NCI-H2107 treated with DMSO at 0.1 percent for 48 hours (cell line): ENCODE measurements at regions not wholly inside any gene's neighbourhood (a gene's known extent, or its start where the extent isn't known, plus 50 kb on each side); places are given as distances from the start of the nearest gene placed in this dataset.
"Not testable (repeated sequence)": the region's sequence is repeated elsewhere in the genome, so short reads cannot be mapped to it uniquely, and the experiment has no call there.

Experiments
- DNase-seq: peaks from one replicate; lab custom pipeline; 2025; ENCODE audit not compliant: unreplicated experiment; lab: John Stamatoyannopoulos, UW

- no peak for DNase-seq
Observed at GRCh38 chr11:96986516-96986915, 596.7 kb downstream of the JRKL start.

GRCh38 chr11:96990914-96991313, 601.1 kb downstream of the JRKL start:
- DNase-seq, result no peak

- DNase-seq, result no peak
Observed at GRCh38 chr11:97000481-97000880, 610.7 kb downstream of the JRKL start.

GRCh38 chr11:97007283-97007682, 617.5 kb downstream of the JRKL start:
- DNase-seq, result no peak

- no peak for DNase-seq
Observed at GRCh38 chr11:97009613-97010012, 619.8 kb downstream of the JRKL start.

- DNase-seq, result not testable (repeated sequence)
Observed at GRCh38 chr11:97010997-97011396, 621.2 kb downstream of the JRKL start.

GRCh38 chr11:97015327-97015726, 625.5 kb downstream of the JRKL start:
- DNase-seq, result no peak

- DNase-seq, result no peak
Observed at GRCh38 chr11:97019305-97019704, 629.5 kb downstream of the JRKL start.

GRCh38 chr11:97019754-97020153, 629.9 kb downstream of the JRKL start:
- no peak for DNase-seq

- no peak for DNase-seq
Observed at GRCh38 chr11:97022955-97023354, 633.1 kb downstream of the JRKL start.

GRCh38 chr11:97028836-97029406, 639.1 kb downstream of the JRKL start:
- no peak for DNase-seq

GRCh38 chr11:97033178-97033577, 643.4 kb downstream of the JRKL start:
- DNase-seq, result no peak

- DNase-seq, result no peak
Observed at GRCh38 chr11:97048481-97048880, 658.7 kb downstream of the JRKL start.

- DNase-seq, result no peak
Observed at GRCh38 chr11:97060184-97060583, 670.4 kb downstream of the JRKL start.

GRCh38 chr11:97069160-97069559, 679.3 kb downstream of the JRKL start:
- DNase-seq, result no peak

GRCh38 chr11:97072420-97072819, 682.6 kb downstream of the JRKL start:
- no peak for DNase-seq

- DNase-seq, result not testable (repeated sequence)
Observed at GRCh38 chr11:97076666-97077065, 686.9 kb downstream of the JRKL start.

- no peak for DNase-seq
Observed at GRCh38 chr11:97078443-97078842, 688.6 kb downstream of the JRKL start.

GRCh38 chr11:97079244-97079643, 689.4 kb downstream of the JRKL start:
- no peak for DNase-seq

- DNase-seq, result no peak
Observed at GRCh38 chr11:97087419-97087818, 697.6 kb downstream of the JRKL start.

GRCh38 chr11:97092823-97093222, 703.0 kb downstream of the JRKL start:
- DNase-seq, result no peak

- not testable (repeated sequence) for DNase-seq
Observed at GRCh38 chr11:97102180-97102579, 712.4 kb downstream of the JRKL start.

- DNase-seq, result no peak
Observed at GRCh38 chr11:97107604-97108003, 717.8 kb downstream of the JRKL start.

- DNase-seq, result no peak
Observed at GRCh38 chr11:97109078-97109477, 719.3 kb downstream of the JRKL start.
